Neural cell (in vitro differentiated cells): ENCODE measurements at regions not wholly inside any gene's neighbourhood (a gene's known extent, or its start where the extent isn't known, plus 50 kb on each side); places are given as distances from the start of the nearest gene placed in this dataset.
"Not testable (repeated sequence)": the region's sequence is repeated elsewhere in the genome, so short reads cannot be mapped to it uniquely, and the experiment has no call there.

Experiments used
- H2AFZ ChIP-seq: fragments of 200-600, 300-800 bp; sonication (generic), shearing (Covaris generic); 2 replicates; pipeline ENCODE4 v1.6.0; 2014; ENCODE audit warnings: low read depth, mild to moderate bottlenecking, antibody characterized with exemption, low read length, moderate library complexity
- H3F3A ChIP-seq: fragments of 200-600 bp; shearing (Covaris generic); 2 replicates; pipeline ENCODE4 v1.6.1; 2016; ENCODE audit warnings: mild to moderate bottlenecking, moderate library complexity, mixed read lengths, antibody characterized with exemption, low read length; ENCODE audit not compliant: insufficient read depth, poor library complexity, severe bottlenecking
- H3K27ac ChIP-seq: fragments of 200-600, 300-800 bp; sonication (generic), shearing (Covaris generic); 2 replicates; pipeline ENCODE4 v1.5.1; 2014; ENCODE audit warnings: mild to moderate bottlenecking, low read length, moderate library complexity
- H3K27me3 ChIP-seq: fragments of 300-800, 200-600 bp; sonication (generic), shearing (Covaris generic); 2 replicates; pipeline ENCODE4 v1.6.0; 2014; ENCODE audit warnings: mild to moderate bottlenecking, low read depth, low read length, moderate library complexity; ENCODE audit not compliant: insufficient read depth
- H3K36me3 ChIP-seq: fragments of 300-800, 200-600 bp; sonication (generic), shearing (Covaris generic); 2 replicates; pipeline ENCODE4 v1.5.1; 2014; ENCODE audit warnings: mild to moderate bottlenecking, antibody characterized with exemption, low read length, moderate library complexity; ENCODE audit not compliant: insufficient read depth
- H3K4me2 ChIP-seq: fragments of 300-800, 200-600 bp; sonication (generic), shearing (Covaris generic); 2 replicates; pipeline ENCODE4 v1.6.0; 2014; ENCODE audit warnings: mild to moderate bottlenecking, low read length
- H3K4me3 ChIP-seq: fragments of 300-800, 200-600 bp; sonication (generic), shearing (Covaris generic); 2 replicates; pipeline ENCODE4 v1.5.1; 2014; ENCODE audit warnings: mild to moderate bottlenecking, low read length, moderate library complexity
- H3K79me2 ChIP-seq: fragments of 200-600 bp; shearing (Covaris generic); replicated peaks from 2 replicates; pipeline ENCODE4 v1.6.0; 2014; ENCODE audit warnings: mild to moderate bottlenecking, low read length, moderate library complexity; ENCODE audit not compliant: insufficient read depth
- H3K9ac ChIP-seq: fragments of 300-800, 200-600 bp; sonication (generic), shearing (Covaris generic); 2 replicates; pipeline ENCODE4 v1.6.1; 2016; ENCODE audit warnings: mild to moderate bottlenecking, low read length, mixed read lengths
- H3K9me2 ChIP-seq: fragments of 200-600 bp; shearing (Covaris generic); 2 replicates; pipeline ENCODE4 v1.6.1; 2016; ENCODE audit warnings: mild to moderate bottlenecking, low read length, mixed read lengths; ENCODE audit not compliant: insufficient read depth
- H3K9me3 ChIP-seq: fragments of 200-600, 300-800 bp; sonication (generic), shearing (Covaris generic); 2 replicates; pipeline ENCODE4 v1.6.1; 2016; ENCODE audit warnings: mild to moderate bottlenecking, mixed run types, low read length, moderate library complexity, mixed read lengths
- H4K20me1 ChIP-seq: fragments of 200-600 bp; shearing (Covaris generic); 2 replicates; pipeline ENCODE4 v1.6.1; 2016; ENCODE audit warnings: mild to moderate bottlenecking, mixed run types; ENCODE audit not compliant: insufficient read depth
- EP300 ChIP-seq: fragments of 450-650 bp; conservative IDR thresholded peaks from 2 replicates; pipeline ENCODE4 v1.6.1; 2014; ENCODE audit warnings: antibody characterized with exemption, mild to moderate bottlenecking, moderate library complexity; ENCODE audit not compliant: poor library complexity, severe bottlenecking
- EZH2 ChIP-seq: fragments of 200-600, 300-800 bp; shearing (Covaris generic), sonication (generic); IDR thresholded peaks from 2 replicates; pipeline ENCODE4 v1.6.1; 2014; ENCODE audit warnings: antibody characterized with exemption, low read length, borderline replicate concordance, mild to moderate bottlenecking; ENCODE audit not compliant: insufficient read depth, poor library complexity, severe bottlenecking
- MXI1 ChIP-seq: fragments of 450-650 bp; conservative IDR thresholded peaks from 2 replicates; pipeline ENCODE4 v1.6.1; 2014; ENCODE audit warnings: antibody characterized with exemption, mild to moderate bottlenecking; ENCODE audit not compliant: poor library complexity, severe bottlenecking
- POLR2AphosphoS5 ChIP-seq: IDR thresholded peaks from 2 replicates; pipeline ENCODE4 v1.6.1; 2012
- RAD21 ChIP-seq: fragments of 450-650 bp; conservative IDR thresholded peaks from 2 replicates; pipeline ENCODE4 v1.6.1; 2014; ENCODE audit warnings: antibody characterized with exemption, mild to moderate bottlenecking, moderate library complexity
- SMC3 ChIP-seq: fragments of 450-650 bp; conservative IDR thresholded peaks from 2 replicates; pipeline ENCODE4 v1.6.1; 2014; ENCODE audit warnings: antibody characterized with exemption, mild to moderate bottlenecking, moderate library complexity; ENCODE audit not compliant: poor library complexity
- TAF1 ChIP-seq: IDR thresholded peaks from 2 replicates; pipeline ENCODE4 v1.6.1; 2012; ENCODE audit warnings: low read depth
- TF ChIP-seq, protein P1 (sequence below): IDR thresholded peaks from 2 replicates; pipeline ENCODE4 v1.6.1; 2012; ENCODE audit warnings: borderline replicate concordance
- TF ChIP-seq, protein P2 (sequence below): fragments of 450-650 bp; IDR thresholded peaks from 2 replicates; pipeline ENCODE4 v1.5.1; 2014; ENCODE audit warnings: antibody characterized with exemption, mild to moderate bottlenecking, moderate library complexity; ENCODE audit not compliant: poor library complexity, severe bottlenecking

- Histone ChIP-seq H3K4me2 (no peak overlapping the region), H2AFZ (no peak overlapping the region), H3K27ac (no peak overlapping the region), H4K20me1 (no peaks in the 10 kb centered on the region), H3K79me2 (no peaks in the 10 kb centered on the region), H3K36me3 (no peaks in the 10 kb centered on the region), H3K9me3 (no peaks in the 10 kb centered on the region), H3F3A (no peaks in the 10 kb centered on the region), H3K27me3 (peaks cover 32% of the 10 kb centered on the region), H3K4me3 (no peak overlapping the region), H3K9ac (no peak overlapping the region), H3K9me2 (no peaks in the 10 kb centered on the region)
- TF ChIP-seq MXI1: no peak
- TF ChIP-seq RAD21: no peak
- TF ChIP-seq TAF1: no peak
- TF ChIP-seq POLR2AphosphoS5: no peak
- no peak for TF ChIP-seq EP300
- no peak for TF ChIP-seq SMC3
- TF ChIP-seq, protein P1, sequence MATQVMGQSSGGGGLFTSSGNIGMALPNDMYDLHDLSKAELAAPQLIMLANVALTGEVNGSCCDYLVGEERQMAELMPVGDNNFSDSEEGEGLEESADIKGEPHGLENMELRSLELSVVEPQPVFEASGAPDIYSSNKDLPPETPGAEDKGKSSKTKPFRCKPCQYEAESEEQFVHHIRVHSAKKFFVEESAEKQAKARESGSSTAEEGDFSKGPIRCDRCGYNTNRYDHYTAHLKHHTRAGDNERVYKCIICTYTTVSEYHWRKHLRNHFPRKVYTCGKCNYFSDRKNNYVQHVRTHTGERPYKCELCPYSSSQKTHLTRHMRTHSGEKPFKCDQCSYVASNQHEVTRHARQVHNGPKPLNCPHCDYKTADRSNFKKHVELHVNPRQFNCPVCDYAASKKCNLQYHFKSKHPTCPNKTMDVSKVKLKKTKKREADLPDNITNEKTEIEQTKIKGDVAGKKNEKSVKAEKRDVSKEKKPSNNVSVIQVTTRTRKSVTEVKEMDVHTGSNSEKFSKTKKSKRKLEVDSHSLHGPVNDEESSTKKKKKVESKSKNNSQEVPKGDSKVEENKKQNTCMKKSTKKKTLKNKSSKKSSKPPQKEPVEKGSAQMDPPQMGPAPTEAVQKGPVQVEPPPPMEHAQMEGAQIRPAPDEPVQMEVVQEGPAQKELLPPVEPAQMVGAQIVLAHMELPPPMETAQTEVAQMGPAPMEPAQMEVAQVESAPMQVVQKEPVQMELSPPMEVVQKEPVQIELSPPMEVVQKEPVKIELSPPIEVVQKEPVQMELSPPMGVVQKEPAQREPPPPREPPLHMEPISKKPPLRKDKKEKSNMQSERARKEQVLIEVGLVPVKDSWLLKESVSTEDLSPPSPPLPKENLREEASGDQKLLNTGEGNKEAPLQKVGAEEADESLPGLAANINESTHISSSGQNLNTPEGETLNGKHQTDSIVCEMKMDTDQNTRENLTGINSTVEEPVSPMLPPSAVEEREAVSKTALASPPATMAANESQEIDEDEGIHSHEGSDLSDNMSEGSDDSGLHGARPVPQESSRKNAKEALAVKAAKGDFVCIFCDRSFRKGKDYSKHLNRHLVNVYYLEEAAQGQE: no peak
- TF ChIP-seq EZH2: no peak
- TF ChIP-seq, protein P2, sequence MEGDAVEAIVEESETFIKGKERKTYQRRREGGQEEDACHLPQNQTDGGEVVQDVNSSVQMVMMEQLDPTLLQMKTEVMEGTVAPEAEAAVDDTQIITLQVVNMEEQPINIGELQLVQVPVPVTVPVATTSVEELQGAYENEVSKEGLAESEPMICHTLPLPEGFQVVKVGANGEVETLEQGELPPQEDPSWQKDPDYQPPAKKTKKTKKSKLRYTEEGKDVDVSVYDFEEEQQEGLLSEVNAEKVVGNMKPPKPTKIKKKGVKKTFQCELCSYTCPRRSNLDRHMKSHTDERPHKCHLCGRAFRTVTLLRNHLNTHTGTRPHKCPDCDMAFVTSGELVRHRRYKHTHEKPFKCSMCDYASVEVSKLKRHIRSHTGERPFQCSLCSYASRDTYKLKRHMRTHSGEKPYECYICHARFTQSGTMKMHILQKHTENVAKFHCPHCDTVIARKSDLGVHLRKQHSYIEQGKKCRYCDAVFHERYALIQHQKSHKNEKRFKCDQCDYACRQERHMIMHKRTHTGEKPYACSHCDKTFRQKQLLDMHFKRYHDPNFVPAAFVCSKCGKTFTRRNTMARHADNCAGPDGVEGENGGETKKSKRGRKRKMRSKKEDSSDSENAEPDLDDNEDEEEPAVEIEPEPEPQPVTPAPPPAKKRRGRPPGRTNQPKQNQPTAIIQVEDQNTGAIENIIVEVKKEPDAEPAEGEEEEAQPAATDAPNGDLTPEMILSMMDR: no peak
Measured at GRCh38 chr10:123361832-123362231, 207.6 kb downstream of the BUB3 start.

DNA sequence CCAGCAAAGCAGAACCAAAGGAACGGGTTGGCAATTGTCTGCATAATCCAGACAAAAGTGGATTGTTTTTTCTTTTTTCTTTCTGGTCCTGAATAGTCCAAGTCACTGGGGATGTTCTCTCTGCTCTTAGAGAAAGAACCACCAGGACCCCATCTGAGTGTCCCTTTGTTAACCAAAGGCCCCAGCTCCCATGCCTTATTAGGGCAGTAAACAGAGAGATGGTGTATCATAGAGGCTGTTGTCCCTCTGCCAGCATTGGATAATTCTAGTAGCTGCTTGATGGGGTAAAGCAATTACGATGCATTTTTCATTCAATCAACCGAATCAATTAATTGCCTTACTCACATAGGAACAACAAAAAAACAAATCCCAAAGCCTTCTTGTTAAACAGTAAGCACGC, 213.0 kb downstream of the BUB3 start:
- Histone ChIP-seq H3K9ac (no peak overlapping the region), H3K4me3 (no peak overlapping the region), H3F3A (no peaks in the 10 kb centered on the region), H3K36me3 (no peaks in the 10 kb centered on the region), H3K9me2 (no peaks in the 10 kb centered on the region), H3K9me3 (peaks cover 3% of the 10 kb centered on the region), H4K20me1 (no peaks in the 10 kb centered on the region), H3K27me3 (no peaks in the 10 kb centered on the region), H3K4me2 (no peak overlapping the region), H3K27ac (no peak overlapping the region), H3K79me2 (no peaks in the 10 kb centered on the region), H2AFZ (no peak overlapping the region)
- TF ChIP-seq EP300 (no peak), SMC3 (no peak), EZH2 (no peak), POLR2AphosphoS5 (no peak), TAF1 (no peak), RAD21 (no peak), MXI1 (no peak)
- TF ChIP-seq, protein P1: no peak
- TF ChIP-seq, protein P2: no peak

DNA sequence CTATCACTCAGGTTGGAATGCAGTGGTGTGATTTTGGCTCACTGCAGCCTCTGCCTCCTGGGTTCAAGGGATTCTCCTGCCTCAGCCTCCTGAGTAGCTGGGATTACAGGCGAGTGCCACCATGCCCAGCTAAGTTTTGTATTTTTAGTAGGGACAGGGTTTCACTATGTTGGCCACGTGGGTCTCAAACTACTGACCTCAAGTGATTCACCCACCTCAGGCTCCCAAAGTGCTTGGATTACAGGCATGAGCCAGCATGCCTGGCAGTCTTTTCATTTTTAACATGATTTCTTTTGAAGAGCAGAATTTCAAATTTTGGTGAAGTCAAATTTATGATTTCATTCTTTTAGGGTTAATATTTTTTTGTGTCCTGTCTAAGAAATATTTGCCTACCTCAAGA, 217.4 kb downstream of the BUB3 start:
- H3K9me3 ChIP-seq, H3K27ac ChIP-seq, H4K20me1 ChIP-seq, H3F3A ChIP-seq, H3K4me2 ChIP-seq, H3K9me2 ChIP-seq, H3K79me2 ChIP-seq, H2AFZ ChIP-seq, H3K9ac ChIP-seq, H3K4me3 ChIP-seq, H3K36me3 ChIP-seq, H3K27me3 ChIP-seq: not testable (repeated sequence)
